ENCODE measurements at regions not wholly inside any gene's neighbourhood (a gene's known extent, or its start where the extent isn't known, plus 50 kb on each side); places are given as distances from the start of the nearest gene placed in this dataset.
"Not testable (repeated sequence)": the region's sequence is repeated elsewhere in the genome, so short reads cannot be mapped to it uniquely, and the experiment has no call there.

DNA sequence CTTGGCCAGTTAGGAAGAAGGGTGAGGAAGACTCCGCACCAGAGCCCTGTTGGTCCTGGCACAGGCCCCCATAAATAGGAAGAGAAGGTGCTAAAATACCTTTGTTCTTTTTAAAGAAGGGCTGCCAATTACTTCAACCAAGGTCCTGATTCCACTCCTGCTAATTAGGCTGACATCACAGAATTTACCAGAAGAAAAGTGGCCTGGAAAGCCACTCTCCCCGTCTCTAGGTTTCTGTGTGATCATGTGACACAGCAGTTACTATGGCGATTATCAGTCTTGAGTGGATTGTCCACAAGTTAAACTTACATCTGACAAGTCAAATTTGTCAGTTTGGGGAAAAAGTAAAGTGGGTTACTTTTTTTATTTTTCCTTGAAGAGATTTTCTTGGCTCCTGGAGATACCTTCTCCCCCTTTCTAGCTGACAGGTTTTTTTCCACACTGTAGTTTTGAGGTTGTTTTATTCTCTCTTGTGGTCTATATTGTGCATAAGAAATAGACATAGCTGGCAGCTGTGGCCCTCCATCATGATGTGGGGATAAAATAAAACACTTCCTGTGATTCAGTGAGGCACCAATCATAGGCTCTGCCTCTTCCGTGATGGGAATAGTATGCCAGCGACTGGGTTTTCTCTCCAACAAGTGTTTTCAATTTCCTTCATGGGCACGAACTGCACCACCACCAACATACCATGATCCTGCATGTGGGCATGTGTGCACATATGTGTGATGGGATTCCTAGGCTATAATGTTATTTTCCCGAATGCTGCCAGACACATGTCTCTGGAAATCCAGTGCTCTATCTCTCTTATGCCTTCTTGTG lies 181.9 kb downstream of the BCL2L11 start:
- TF ChIP-seq EZH2phosphoT487 (IDR thresholded peaks at IDR 0.05; ENCODE audit: borderline replicate concordance, low read length) = not testable (repeated sequence)
- TF ChIP-seq, protein P1, sequence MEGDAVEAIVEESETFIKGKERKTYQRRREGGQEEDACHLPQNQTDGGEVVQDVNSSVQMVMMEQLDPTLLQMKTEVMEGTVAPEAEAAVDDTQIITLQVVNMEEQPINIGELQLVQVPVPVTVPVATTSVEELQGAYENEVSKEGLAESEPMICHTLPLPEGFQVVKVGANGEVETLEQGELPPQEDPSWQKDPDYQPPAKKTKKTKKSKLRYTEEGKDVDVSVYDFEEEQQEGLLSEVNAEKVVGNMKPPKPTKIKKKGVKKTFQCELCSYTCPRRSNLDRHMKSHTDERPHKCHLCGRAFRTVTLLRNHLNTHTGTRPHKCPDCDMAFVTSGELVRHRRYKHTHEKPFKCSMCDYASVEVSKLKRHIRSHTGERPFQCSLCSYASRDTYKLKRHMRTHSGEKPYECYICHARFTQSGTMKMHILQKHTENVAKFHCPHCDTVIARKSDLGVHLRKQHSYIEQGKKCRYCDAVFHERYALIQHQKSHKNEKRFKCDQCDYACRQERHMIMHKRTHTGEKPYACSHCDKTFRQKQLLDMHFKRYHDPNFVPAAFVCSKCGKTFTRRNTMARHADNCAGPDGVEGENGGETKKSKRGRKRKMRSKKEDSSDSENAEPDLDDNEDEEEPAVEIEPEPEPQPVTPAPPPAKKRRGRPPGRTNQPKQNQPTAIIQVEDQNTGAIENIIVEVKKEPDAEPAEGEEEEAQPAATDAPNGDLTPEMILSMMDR (conservative IDR thresholded peaks at IDR 0.05; ENCODE audit: low read depth, low read length) = not testable (repeated sequence)

Measured in PC-3 (cell line).